ENCODE measurements at regions not wholly inside any gene's neighbourhood (a gene's known extent, or its start where the extent isn't known, plus 50 kb on each side); places are given as distances from the start of the nearest gene placed in this dataset.

- TF ChIP-seq CTCF (IDR thresholded peaks at IDR 0.05): no peak
- TF ChIP-seq POLR2A (IDR thresholded peaks at IDR 0.05): no peak
These were observed 316.6 kb upstream of the CHST9 start for GRCh38 chr18:27501671-27502070.
